ENCODE measurements at regions not wholly inside any gene's neighbourhood (a gene's known extent, or its start where the extent isn't known, plus 50 kb on each side); places are given as distances from the start of the nearest gene placed in this dataset.

GRCh38 chr14:71472356-71473340 lies 459.6 kb upstream of the RGS6 start:
- DNase-seq = no peak
- intact Hi-C loops (cut with micrococcal nuclease) = no loop called here
- H4K20me1 ChIP-seq (ENCODE audit: low read length) = no peaks in the 10 kb centered on the region

GRCh38 chr14:71473843-71474242 lies 458.4 kb upstream of the RGS6 start:
- Histone ChIP-seq H3K4me2 (ENCODE audit: low read length) (no peak overlapping the region), H3K9ac (ENCODE audit: low read length) (no peak overlapping the region), H3F3A (ENCODE audit: low read length, unreplicated experiment) (no peaks in the 10 kb centered on the region), H3K4me3 (ENCODE audit: low read length) (no peak overlapping the region), H2AFZ (ENCODE audit: low read length) (no peak overlapping the region), H3K36me3 (ENCODE audit: low read depth, low read length) (no peaks in the 10 kb centered on the region), H3K79me2 (ENCODE audit: low read length) (peaks cover 59% of the 10 kb centered on the region), H3K9me3 (ENCODE audit: low read length) (no peaks in the 10 kb centered on the region), H3K27me3 (ENCODE audit: low read length) (no peaks in the 10 kb centered on the region), H3K27ac (ENCODE audit: low read length) (no peak overlapping the region), H3K4me1 (ENCODE audit: insufficient read depth, low read length) (no peaks in the 10 kb centered on the region), H4K20me1 (ENCODE audit: low read length) (no peaks in the 10 kb centered on the region), H3K9me2 (replicated peaks; ENCODE audit: low read length) (no peaks in the 10 kb centered on the region)
- ChIA-PET CTCF (no interaction called here), POLR2A (ENCODE audit: unreplicated experiment) (no interaction called here)
- no peak for DNase-seq
- ATAC-seq = no peak
- intact Hi-C loops (cut with micrococcal nuclease) = no loop called here
- no peak for TF ChIP-seq EZH2phosphoT487 (IDR thresholded peaks at IDR 0.05; ENCODE audit: borderline replicate concordance, low read length)
- TF ChIP-seq EZH2 (IDR thresholded peaks at IDR 0.05; ENCODE audit: low read length, unreplicated experiment) = no peak
- TF ChIP-seq CTCF (conservative IDR thresholded peaks at IDR 0.05; ENCODE audit: low read depth, low read length) = no peak
- BruUV-seq (replicated peaks) = no TSS peak

More at GRCh38 chr14:71472356-71473340, 459.6 kb upstream of the RGS6 start:
- Histone ChIP-seq H3K27ac (ENCODE audit: low read length) (no peak overlapping the region), H3K4me1 (ENCODE audit: insufficient read depth, low read length) (no peaks in the 10 kb centered on the region), H3K9me2 (replicated peaks; ENCODE audit: low read length) (no peaks in the 10 kb centered on the region), H2AFZ (ENCODE audit: low read length) (no peak overlapping the region), H3F3A (ENCODE audit: low read length, unreplicated experiment) (no peaks in the 10 kb centered on the region), H3K4me2 (ENCODE audit: low read length) (no peak overlapping the region), H3K9me3 (ENCODE audit: low read length) (no peaks in the 10 kb centered on the region), H3K9ac (ENCODE audit: low read length) (no peak overlapping the region), H3K4me3 (ENCODE audit: low read length) (no peak overlapping the region), H3K36me3 (ENCODE audit: low read depth, low read length) (no peaks in the 10 kb centered on the region), H3K79me2 (ENCODE audit: low read length) (peaks cover 58% of the 10 kb centered on the region), H3K27me3 (ENCODE audit: low read length) (no peaks in the 10 kb centered on the region)
- POLR2A ChIA-PET (ENCODE audit: unreplicated experiment) = no interaction called here
- TF ChIP-seq CTCF (conservative IDR thresholded peaks at IDR 0.05; ENCODE audit: low read depth, low read length) (no peak), EZH2phosphoT487 (IDR thresholded peaks at IDR 0.05; ENCODE audit: borderline replicate concordance, low read length) (no peak), EZH2 (IDR thresholded peaks at IDR 0.05; ENCODE audit: low read length, unreplicated experiment) (no peak)
- CTCF ChIA-PET = no interaction called here
- ATAC-seq = peak; percentile 18; the same call in 1 of the 2 replicates
- BruUV-seq (replicated peaks) = no TSS peak
